Fibroblast of lung (primary cell): ENCODE measurements at regions not wholly inside any gene's neighbourhood (a gene's known extent, or its start where the extent isn't known, plus 50 kb on each side); places are given as distances from the start of the nearest gene placed in this dataset.

Experiments
- CTCF ChIP-seq, 2 donors: IDR thresholded peaks in 1 of 2; conservative IDR thresholded peaks in 1 of 2; 1 replicate in 1 of 2; 2 replicates in 1 of 2; pipeline ENCODE4 v1.5.1; 2011 to 2012; ENCODE audit warnings: low read length in 2 of 2, control low read depth in 1 of 2, inconsistent platforms in 1 of 2, low read depth in 1 of 2, mild to moderate bottlenecking in 1 of 2
- EZH2 ChIP-seq: IDR thresholded peaks from 2 replicates; pipeline ENCODE4 v1.5.1; 2012; ENCODE audit warnings: low read length, control low read depth, mild to moderate bottlenecking; ENCODE audit errors: missing control alignments

- TF ChIP-seq EZH2 (no peak), CTCF (conservative IDR thresholded peaks at IDR 0.05 in 1 of 2, IDR thresholded peaks at IDR 0.05 in 1 of 2; ENCODE audit: low read depth in 1 of 2, low read length in 2 of 2) (no peak)
Observed at GRCh38 chr14:101451166-101451565, 110.1 kb upstream of the DIO3 start.
